LNCaP clone FGC (cell line): ENCODE measurements at regions not wholly inside any gene's neighbourhood (a gene's known extent, or its start where the extent isn't known, plus 50 kb on each side); places are given as distances from the start of the nearest gene placed in this dataset.

Experiments
- DNase-seq: peaks from one replicate; pipeline ENCODE4 v3.0.0-alpha.2; 2011; ENCODE audit warnings: low read depth
- H3K4me3 ChIP-seq: 2 replicates; pipeline ENCODE4 v1.5.1; 2011; ENCODE audit warnings: mild to moderate bottlenecking, low read depth, low read length, control low read depth
- CTCF ChIP-seq: IDR thresholded peaks from 2 replicates; pipeline ENCODE4 v1.5.1; 2012; ENCODE audit warnings: mild to moderate bottlenecking; ENCODE audit not compliant: control insufficient read depth, insufficient read depth; ENCODE audit errors: extremely low read depth

GRCh38 chr15:45993072-45993471 lies 358.2 kb downstream of the SQOR start:
- no peak overlapping the region for H3K4me3 ChIP-seq
- TF ChIP-seq CTCF, result no peak
- DNase-seq, result no peak

- TF ChIP-seq CTCF, result no peak
- H3K4me3 ChIP-seq, result no peak overlapping the region
- DNase-seq, result no peak
These were observed 358.7 kb downstream of the SQOR start for GRCh38 chr15:45993508-45993907.

GRCh38 chr15:45995800-45996199 lies 361.0 kb downstream of the SQOR start:
- no peak for TF ChIP-seq CTCF
- DNase-seq, result no peak
- H3K4me3 ChIP-seq, result no peak overlapping the region

GRCh38 chr15:46014532-46014931 lies 379.7 kb downstream of the SQOR start:
- DNase-seq, result no peak
- H3K4me3 ChIP-seq, result no peak overlapping the region
- no peak for TF ChIP-seq CTCF

- H3K4me3 ChIP-seq, result no peak overlapping the region
- no peak for TF ChIP-seq CTCF
- DNase-seq, result no peak
These were observed 399.9 kb downstream of the SQOR start for GRCh38 chr15:46034755-46035154.

GRCh38 chr15:46039703-46040102 lies 404.9 kb downstream of the SQOR start:
- no peak for TF ChIP-seq CTCF
- no peak overlapping the region for H3K4me3 ChIP-seq
- no peak for DNase-seq

- TF ChIP-seq CTCF, result no peak
- no peak for DNase-seq
These were observed 407.1 kb downstream of the SQOR start for GRCh38 chr15:46041905-46042304.

More at GRCh38 chr15:46041905-46042304, 407.1 kb downstream of the SQOR start:
- no peak overlapping the region for H3K4me3 ChIP-seq
